Colon (tissue), 2 donors: ENCODE measurements at regions not wholly inside any gene's neighbourhood (a gene's known extent, or its start where the extent isn't known, plus 50 kb on each side); places are given as distances from the start of the nearest gene placed in this dataset.

ENCODE experiments used
- FAIRE-seq: peaks from 2 replicates; lab custom pipeline; 2012; peaks lifted over from hg19 to GRCh38; lab: Jason Lieb, UNC
- donor health status: control.
- donor health status: control.

- FAIRE-seq: no peak
Observed at GRCh38 chr2:120992791-120993555, 257.3 kb downstream of the GLI2 start.

- FAIRE-seq: no peak
Observed at GRCh38 chr2:120993661-120994060, 258.0 kb downstream of the GLI2 start.

DNA sequence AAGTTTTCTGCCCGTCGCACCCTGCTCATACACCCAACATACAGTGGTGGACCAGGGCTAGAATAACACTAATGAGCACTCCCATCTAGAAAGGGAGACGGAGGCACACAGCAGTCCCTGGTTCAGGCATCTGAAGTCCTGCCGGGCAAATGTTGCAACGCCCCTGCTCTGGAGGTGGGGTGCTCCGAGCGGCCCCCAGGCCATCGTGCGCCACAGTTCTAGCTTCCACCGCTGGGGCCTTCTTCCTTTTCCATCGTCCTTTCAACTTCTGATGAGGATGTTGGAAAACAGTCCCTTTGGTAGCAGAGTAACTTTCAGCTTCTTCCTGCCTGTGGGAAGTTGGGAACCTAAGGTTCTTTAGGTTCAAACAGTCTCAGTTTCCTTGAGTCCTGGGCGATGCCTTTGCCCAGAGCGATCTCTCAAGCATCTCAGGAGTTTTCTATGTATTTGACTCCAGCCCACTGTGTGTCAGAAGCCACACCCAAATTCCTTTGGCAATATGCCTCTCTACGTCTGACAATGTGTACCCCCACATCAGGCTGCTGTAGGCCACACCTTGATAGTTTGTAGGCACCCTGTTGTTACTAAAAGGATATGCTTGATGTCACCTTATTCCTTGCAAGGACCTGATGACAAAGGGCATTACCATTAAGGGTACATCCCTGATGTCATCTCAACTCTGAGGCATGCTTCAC is 258.8 kb downstream of the GLI2 start:
- FAIRE-seq: no peak

DNA sequence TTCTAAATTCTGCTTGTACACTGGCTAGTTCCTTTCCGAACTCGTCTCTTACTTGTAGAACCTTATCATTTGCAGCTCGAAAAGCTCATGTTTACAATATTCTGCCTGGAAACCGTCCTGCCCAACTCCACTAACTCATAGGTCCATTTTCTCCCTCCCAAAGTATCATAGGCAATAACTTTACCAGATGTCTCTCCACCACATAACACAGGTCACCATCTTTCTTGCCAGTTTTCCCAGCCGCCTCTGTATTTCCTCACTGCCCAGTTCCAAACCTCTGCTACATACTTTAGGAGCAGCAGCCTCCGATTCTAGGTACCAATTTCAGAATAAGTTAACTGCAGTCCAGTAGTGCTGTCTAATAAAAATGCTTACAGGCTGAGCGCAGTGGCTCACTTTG is 259.5 kb downstream of the GLI2 start:
- FAIRE-seq: no peak

DNA sequence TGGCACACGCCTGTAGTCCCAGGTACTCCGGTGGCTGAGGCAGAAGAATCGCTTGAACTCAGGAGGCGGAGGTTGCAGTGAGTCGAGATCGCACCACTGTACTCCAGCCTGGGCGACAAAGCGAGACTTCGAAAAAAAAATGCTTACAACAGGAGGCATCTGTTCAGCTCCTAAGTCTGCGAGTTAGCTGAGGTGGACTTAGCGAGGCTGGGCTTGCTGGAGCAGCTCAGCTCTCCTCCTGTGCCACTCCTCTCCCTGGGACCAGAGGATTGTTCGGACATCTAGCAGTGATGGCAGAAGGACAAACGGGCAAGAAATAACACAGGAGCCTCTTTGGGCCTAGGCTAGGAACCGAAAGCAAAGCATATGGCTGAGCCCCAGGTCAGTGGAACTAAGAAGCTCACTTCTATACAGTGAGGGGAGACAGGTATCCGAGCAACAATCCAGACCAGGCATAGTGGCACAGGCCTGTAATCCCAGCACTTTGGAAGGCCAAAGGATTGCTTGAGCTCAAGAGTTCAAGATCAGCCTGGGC is 260.1 kb downstream of the GLI2 start:
- FAIRE-seq: no peak

GRCh38 chr2:120999377-121000097 is 263.9 kb downstream of the GLI2 start:
- FAIRE-seq: no peak

DNA sequence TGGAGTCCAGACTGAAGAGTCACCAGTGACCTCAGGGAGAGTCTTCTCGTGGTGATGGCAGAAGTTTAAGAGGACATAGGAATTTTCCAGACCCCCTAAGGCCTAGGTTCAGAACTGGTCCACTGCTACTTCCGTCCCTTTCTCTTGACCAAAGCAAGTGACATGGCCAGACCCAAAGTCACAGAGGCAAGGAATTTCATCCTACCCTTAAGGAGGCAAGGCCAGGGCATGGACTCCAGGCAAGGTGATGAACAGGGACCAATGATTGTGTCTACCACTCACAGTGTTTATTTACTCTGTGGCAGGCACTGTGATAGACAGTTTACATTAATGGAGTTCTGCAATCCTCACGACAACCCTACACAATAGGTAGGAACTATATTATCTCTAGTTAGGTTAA is 265.1 kb downstream of the GLI2 start:
- no peak for FAIRE-seq

DNA sequence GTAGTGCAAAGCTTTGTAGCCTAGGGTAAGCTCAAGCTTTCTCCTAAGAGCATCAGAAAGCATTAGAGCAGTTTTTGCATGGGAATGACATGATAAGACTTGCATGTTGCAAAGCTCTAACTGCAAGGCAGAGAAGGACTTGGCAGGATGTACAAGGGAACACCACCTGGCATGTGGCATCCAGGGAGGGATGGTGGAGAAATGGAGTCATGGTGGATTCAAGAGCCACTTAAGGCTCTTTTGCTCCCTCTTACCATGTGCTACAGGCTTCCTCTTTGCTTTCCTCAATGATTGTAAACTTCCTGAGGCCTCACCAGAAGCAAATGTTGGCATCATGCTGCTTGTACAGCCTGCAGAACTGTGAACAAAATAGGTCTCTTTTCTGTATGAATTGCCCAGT is 266.0 kb downstream of the GLI2 start:
- no peak for FAIRE-seq

- no peak for FAIRE-seq
Observed at GRCh38 chr2:121002597-121002996, 266.9 kb downstream of the GLI2 start.

GRCh38 chr2:121003391-121003790 is 267.7 kb downstream of the GLI2 start:
- no peak for FAIRE-seq

- FAIRE-seq: no peak
Observed at GRCh38 chr2:121004359-121004758, 268.7 kb downstream of the GLI2 start.

DNA sequence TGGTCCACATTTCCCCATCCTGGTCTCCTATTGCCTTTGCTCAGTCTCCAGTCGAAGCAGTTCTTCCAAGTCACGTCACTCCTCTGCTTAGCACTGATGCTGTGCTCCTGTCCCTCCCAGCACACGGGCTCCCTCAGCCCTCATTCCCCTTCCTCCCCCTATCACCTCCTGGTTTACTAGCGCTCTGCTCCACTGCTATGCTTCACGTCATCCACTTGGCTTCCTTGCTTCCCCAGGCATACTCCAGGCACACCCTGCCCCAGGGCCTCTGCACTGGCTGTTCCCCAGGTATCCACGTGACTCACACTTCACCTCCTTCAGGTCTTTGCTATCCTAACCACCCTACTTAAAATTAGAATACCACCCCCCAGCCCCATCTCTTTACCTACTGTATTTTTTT is 269.3 kb downstream of the GLI2 start:
- FAIRE-seq: no peak

- FAIRE-seq: no peak
Observed at GRCh38 chr2:121005453-121005852, 269.8 kb downstream of the GLI2 start.

DNA sequence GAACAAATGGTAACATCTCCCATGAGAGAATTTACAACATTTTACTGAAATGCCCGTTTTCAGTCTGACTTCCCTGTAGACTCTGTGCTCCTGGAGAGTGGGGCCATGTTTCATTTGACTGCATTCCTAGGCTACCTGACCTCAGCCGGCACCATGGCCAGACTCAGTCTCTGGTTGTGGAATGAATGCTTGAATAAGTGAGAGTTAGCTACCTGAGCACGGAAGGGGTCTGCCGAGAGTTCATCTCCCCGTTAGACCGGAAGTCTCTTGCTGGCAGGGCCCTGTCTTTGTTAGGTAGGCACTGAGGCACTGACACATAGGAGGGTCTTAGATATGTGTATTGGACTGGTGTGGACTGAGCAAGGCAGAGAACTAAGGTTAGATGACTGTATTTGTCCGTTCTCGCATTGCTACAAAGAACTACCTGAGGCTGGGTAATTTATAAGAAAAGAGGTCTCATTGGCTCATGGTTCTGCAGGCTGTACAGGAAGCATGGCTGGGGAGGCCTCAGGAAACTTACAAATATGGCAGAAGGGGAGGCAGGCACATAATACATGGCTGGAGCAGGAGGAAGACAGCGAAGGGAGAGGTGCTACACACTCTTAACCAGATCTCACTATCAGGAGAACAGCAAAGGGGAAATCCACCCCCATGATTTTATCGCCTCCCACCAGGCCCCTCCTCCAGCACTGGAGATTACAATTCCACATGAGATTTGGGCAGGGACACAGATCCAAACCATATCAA is 271.2 kb downstream of the GLI2 start:
- no peak for FAIRE-seq

- no peak for FAIRE-seq
Observed at GRCh38 chr2:121007490-121007853, 271.8 kb downstream of the GLI2 start.

DNA sequence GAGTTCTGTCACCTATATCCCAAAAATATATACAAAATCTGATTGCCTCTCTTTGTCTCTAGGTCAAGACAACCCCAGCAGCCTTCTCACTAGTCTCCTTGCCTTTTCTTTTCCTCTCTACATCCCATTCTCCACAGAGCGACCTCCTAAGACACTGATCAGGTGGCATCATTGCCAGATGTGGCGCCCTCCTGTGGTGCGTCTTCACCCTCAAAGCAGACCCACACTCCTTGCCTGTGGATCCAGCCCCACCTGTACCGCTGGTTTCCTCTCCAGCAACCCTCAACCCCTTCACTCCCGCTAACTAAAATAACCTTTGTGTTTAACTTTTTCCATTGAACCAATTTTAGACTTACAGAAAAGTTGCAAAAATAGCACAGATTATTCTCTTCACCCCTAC is 273.3 kb downstream of the GLI2 start:
- FAIRE-seq: no peak

DNA sequence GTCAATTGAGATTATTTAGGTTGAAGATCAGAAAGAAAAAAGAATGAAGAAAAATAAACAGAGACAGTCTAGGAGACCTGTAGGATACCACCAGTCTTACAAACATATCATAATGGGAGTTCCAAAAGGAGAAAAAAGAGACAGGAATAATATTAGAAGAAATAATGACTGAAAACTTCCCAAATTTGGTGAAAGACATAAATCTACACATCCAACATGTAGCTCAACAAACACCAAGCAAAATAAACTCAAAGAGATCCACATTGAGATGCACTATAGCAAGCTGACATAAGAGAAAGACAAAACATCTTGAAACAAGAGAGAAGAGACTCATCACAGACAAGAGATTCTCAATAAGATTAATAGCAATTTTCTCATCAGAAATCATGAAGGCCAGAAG is 274.0 kb downstream of the TFCP2L1 start:
- FAIRE-seq: no peak

DNA sequence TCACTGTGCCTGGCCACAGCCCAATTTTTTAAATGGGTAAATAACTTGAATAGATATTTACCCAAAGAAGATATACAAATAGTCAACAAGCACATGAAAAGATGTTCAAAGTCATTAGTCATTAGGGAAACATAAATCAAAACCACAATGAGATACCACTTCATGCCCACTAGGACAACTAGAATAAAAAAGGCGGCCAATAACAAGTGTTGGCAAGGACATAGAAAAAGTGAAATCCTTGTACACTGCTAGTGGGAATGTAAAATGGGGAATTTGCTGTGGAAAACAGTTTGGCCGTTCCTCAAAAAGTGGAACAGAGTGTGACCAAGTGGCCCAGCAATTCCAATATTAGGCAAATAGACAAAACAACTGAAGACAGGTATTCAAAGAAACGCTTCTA is 270.1 kb downstream of the TFCP2L1 start:
- no peak for FAIRE-seq

DNA sequence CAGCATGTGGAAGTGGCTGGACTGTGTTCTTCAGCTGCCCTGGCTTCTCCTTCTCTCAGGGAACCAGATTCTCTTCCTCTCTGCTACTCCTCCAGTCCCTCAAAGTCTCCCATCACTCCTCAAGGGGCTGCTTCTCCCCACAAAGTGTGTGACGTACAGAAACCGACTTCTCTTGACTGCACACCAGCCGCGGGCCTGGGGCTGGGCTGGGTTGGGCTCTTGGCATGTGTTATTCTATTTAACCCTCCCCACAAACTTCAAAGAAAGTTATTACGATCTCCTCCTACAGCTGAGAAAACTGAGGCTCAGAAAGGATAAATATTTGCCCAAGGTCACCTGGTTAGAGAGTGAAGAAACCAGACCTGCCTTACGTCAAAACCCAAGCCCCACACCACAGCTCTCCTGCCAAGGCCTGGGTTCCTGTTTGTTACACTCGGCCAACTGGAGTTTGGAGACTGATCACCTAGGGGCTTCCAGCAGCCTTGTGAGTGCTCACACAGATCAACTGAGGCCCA is 269.0 kb downstream of the TFCP2L1 start:
- FAIRE-seq: no peak

- FAIRE-seq: no peak
Observed at GRCh38 chr2:121017396-121017795, 267.6 kb downstream of the TFCP2L1 start.

DNA sequence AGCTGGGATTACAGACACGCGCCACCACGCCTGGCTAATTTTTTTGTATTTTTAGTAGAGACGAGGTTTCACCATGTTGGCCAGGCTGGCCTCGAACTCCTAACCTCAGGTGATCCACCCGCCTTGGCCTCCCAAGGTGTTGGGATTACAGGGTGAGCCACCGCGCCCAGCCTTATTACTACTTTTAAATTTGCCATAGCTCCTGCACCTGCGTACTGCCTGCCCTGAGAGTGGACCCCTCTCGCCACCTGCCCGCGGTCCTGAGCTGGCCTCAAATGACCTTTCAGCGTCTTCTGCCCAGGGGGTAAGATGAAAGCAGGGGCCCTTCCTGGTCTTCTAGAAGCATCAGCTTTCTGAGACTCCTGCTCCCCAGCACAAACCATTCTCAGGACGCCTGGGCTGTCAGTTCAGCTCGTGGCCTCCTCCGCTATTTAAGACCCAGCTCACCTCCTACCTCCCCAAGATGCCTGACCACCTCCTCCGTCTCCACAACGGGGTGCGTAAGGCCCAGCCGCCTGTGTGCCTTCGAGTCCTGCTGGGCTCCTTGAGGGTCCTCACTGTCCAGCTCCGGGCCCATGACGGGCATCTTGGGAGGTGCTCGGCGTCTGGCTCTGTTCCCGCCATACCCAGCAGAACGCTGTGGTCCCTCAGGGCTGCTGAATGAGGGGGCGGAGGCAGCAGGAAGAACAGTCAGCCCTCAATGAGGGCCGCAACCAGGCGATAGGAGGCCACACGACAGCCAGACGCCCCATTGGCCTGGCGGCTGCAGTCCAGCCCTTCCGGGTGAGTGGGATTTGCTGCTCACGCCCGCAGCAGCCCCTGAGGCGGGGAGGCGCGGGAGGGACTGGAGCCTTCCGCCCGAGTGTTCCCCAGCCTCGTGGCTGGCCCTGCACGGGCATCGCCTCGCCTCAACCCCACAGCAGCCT is 266.6 kb downstream of the TFCP2L1 start:
- no peak for FAIRE-seq
